Stimulated activated CD8-positive, alpha-beta memory T cell treated with anti-CD3 and anti-CD28 coated beads, Interleukin-15, amount 100 ng/mL, for 48 hours (primary cell): ENCODE measurements at regions not wholly inside any gene's neighbourhood (a gene's known extent, or its start where the extent isn't known, plus 50 kb on each side); places are given as distances from the start of the nearest gene placed in this dataset.
"Not testable (repeated sequence)": the region's sequence is repeated elsewhere in the genome, so short reads cannot be mapped to it uniquely, and the experiment has no call there.

ENCODE experiments used
- DNase-seq, 2 donors: peaks; one replicate each; pipeline ENCODE4 v3.0.0-alpha.2; 2020; ENCODE audit warnings: low read depth in 2 of 2

GRCh38 chr11:29628609-29629008 lies 388.2 kb downstream of the KCNA4 start:
- DNase-seq, result no peak

- no peak for DNase-seq
These were observed 389.3 kb downstream of the KCNA4 start for GRCh38 chr11:29627541-29627940.

- no peak for DNase-seq
These were observed 393.6 kb downstream of the KCNA4 start for GRCh38 chr11:29623144-29623722.

GRCh38 chr11:29616611-29617010 lies 400.2 kb downstream of the KCNA4 start:
- no peak for DNase-seq

- no peak for DNase-seq
These were observed 404.4 kb downstream of the KCNA4 start for GRCh38 chr11:29612423-29612822.

- DNase-seq, result no peak
These were observed 410.3 kb downstream of the KCNA4 start for GRCh38 chr11:29606330-29607031.

GRCh38 chr11:29600151-29600575 lies 416.7 kb downstream of the KCNA4 start:
- DNase-seq, result not testable (repeated sequence)

- no peak for DNase-seq
These were observed 432.5 kb downstream of the KCNA4 start for GRCh38 chr11:29584342-29584741.

- no peak for DNase-seq
These were observed 438.0 kb downstream of the KCNA4 start for GRCh38 chr11:29578806-29579205.

GRCh38 chr11:29564486-29564885 lies 452.3 kb downstream of the KCNA4 start:
- DNase-seq, result no peak

GRCh38 chr11:29562183-29562582 lies 454.6 kb downstream of the KCNA4 start:
- DNase-seq, result no peak

- no peak for DNase-seq
These were observed 462.8 kb downstream of the KCNA4 start for GRCh38 chr11:29553990-29554389.

- no peak for DNase-seq
These were observed 478.3 kb downstream of the KCNA4 start for GRCh38 chr11:29538339-29539036.

- no peak for DNase-seq
These were observed 482.0 kb downstream of the KCNA4 start for GRCh38 chr11:29534836-29535235.

- no peak for DNase-seq
These were observed 485.9 kb downstream of the KCNA4 start for GRCh38 chr11:29530961-29531360.

- DNase-seq, result no peak
These were observed 489.4 kb downstream of the KCNA4 start for GRCh38 chr11:29527391-29527936.

GRCh38 chr11:29518389-29519174 lies 498.2 kb downstream of the KCNA4 start:
- no peak for DNase-seq

GRCh38 chr11:29511394-29511793 lies 505.4 kb downstream of the KCNA4 start:
- no peak for DNase-seq

GRCh38 chr11:29507376-29507775 lies 509.5 kb downstream of the KCNA4 start:
- DNase-seq, result no peak

- DNase-seq, result no peak
These were observed 521.2 kb downstream of the KCNA4 start for GRCh38 chr11:29495676-29496075.

GRCh38 chr11:29490938-29491337 lies 525.9 kb downstream of the KCNA4 start:
- no peak for DNase-seq

GRCh38 chr11:29486301-29486700 lies 530.5 kb downstream of the KCNA4 start:
- DNase-seq, result no peak
